GM23338 (cell line): ENCODE measurements at regions not wholly inside any gene's neighbourhood (a gene's known extent, or its start where the extent isn't known, plus 50 kb on each side); places are given as distances from the start of the nearest gene placed in this dataset.
A peak's percentile ranks its signal among the peaks of the same experiment; 100 is the strongest.

ENCODE experiments used
- ATAC-seq: fragments of 200-7000 bp; cut with Tn5 transposase; 3 replicates; pipeline ENCODE4 v1.9.1; 2020
- DNase-seq: peaks from one replicate; pipeline ENCODE4 v3.0.0-alpha.2; 2015; ENCODE audit warnings: low spot score
- H2AFZ ChIP-seq: fragments of 200-600 bp; sonication (generic); 2 replicates; pipeline ENCODE4 v1.8.0; 2016; ENCODE audit warnings: antibody characterized with exemption, mild to moderate bottlenecking, moderate library complexity
- H3F3A ChIP-seq: fragments of 200-600 bp; sonication (generic); replicated peaks from 2 replicates; pipeline ENCODE4 v1.8.0; 2017; ENCODE audit warnings: antibody characterized with exemption, mixed run types, low read depth
- H3K27ac ChIP-seq: fragments of 200-600 bp; sonication (generic); 2 replicates; pipeline ENCODE4 v1.6.1; 2016; ENCODE audit warnings: low read depth
- H3K27me3 ChIP-seq: fragments of 200-600 bp; sonication (generic); 2 replicates; pipeline ENCODE4 v1.8.0; 2016; ENCODE audit warnings: mild to moderate bottlenecking, mixed run types, moderate library complexity; ENCODE audit not compliant: insufficient read depth
- H3K36me3 ChIP-seq: fragments of 200-600 bp; sonication (generic); 2 replicates; pipeline ENCODE4 v1.8.0; 2016; ENCODE audit warnings: mild to moderate bottlenecking; ENCODE audit not compliant: insufficient read depth
- H3K4me1 ChIP-seq: fragments of 200-600 bp; sonication (generic); 2 replicates; pipeline ENCODE4 v1.8.0; 2016; ENCODE audit warnings: mild to moderate bottlenecking, moderate library complexity; ENCODE audit not compliant: insufficient read depth
- H3K4me2 ChIP-seq: fragments of 200-600 bp; sonication (generic); 2 replicates; pipeline ENCODE4 v1.7.1; 2017; ENCODE audit warnings: mixed run types
- H3K4me3 ChIP-seq: fragments of 200-600 bp; sonication (generic); 2 replicates; pipeline ENCODE4 v1.6.1; 2016; ENCODE audit warnings: mixed run types
- H3K79me2 ChIP-seq: fragments of 200-600 bp; sonication (generic); replicated peaks from 2 replicates; pipeline ENCODE4 v1.8.0; 2017; ENCODE audit warnings: mild to moderate bottlenecking; ENCODE audit not compliant: insufficient read depth
- H3K9me2 ChIP-seq: fragments of 200-600 bp; sonication (generic); 2 replicates; pipeline ENCODE4 v1.8.0; 2017; ENCODE audit not compliant: insufficient read depth
- H4K20me1 ChIP-seq: fragments of 200-600 bp; sonication (generic); replicated peaks from 2 replicates; pipeline ENCODE4 v1.8.0; 2017; ENCODE audit warnings: mild to moderate bottlenecking; ENCODE audit not compliant: insufficient read depth
- H3K27ac Mint-ChIP-seq: 2 replicates; pipeline ENCODE4 v1.8.0; 2020; ENCODE audit warnings: inconsistent platforms, mild to moderate bottlenecking, moderate library complexity, mixed read lengths
- H3K27me3 Mint-ChIP-seq: 3 replicates; pipeline ENCODE4 v1.8.0; 2022; ENCODE audit warnings: low read depth, mild to moderate bottlenecking, moderate library complexity, mixed read lengths, inconsistent platforms; ENCODE audit not compliant: insufficient read depth, poor library complexity
- H3K36me3 Mint-ChIP-seq: 3 replicates; pipeline ENCODE4 v1.8.0; 2021; ENCODE audit warnings: low read depth, mild to moderate bottlenecking, inconsistent platforms, moderate library complexity, mixed read lengths
- H3K4me1 Mint-ChIP-seq: 3 replicates; pipeline ENCODE4 v1.8.0; 2020; ENCODE audit warnings: mild to moderate bottlenecking, inconsistent platforms, mixed read lengths
- H3K4me3 Mint-ChIP-seq: 3 replicates; pipeline ENCODE4 v1.8.0; 2021; ENCODE audit warnings: moderate library complexity, mild to moderate bottlenecking, inconsistent platforms, mixed read lengths
- H3K9me3 Mint-ChIP-seq: 3 replicates; pipeline ENCODE4 v1.8.0; 2020; ENCODE audit warnings: moderate library complexity, mild to moderate bottlenecking, inconsistent platforms, mixed read lengths
- CTCF ChIP-seq, 2 experiments: fragments of 200-600 bp in 1 of 2; sonication (generic) in 1 of 2; conservative IDR thresholded peaks; 2 replicates each; pipeline versions ENCODE4 v1.5.1 to v1.6.1; 2016 to 2017; ENCODE audit warnings: antibody characterized with exemption in 2 of 2, low read depth in 2 of 2, mild to moderate bottlenecking in 2 of 2, moderate library complexity in 1 of 2
- ETS1 ChIP-seq: IDR thresholded peaks from 2 replicates; pipeline ENCODE4 v1.6.1; 2016; ENCODE audit warnings: antibody characterized with exemption
- EZH2 ChIP-seq: fragments of 200-600 bp; sonication (generic); IDR thresholded peaks from one replicate; pipeline ENCODE4 v1.8.0; 2017; ENCODE audit warnings: antibody characterized with exemption, mild to moderate bottlenecking, low read depth; ENCODE audit not compliant: unreplicated experiment
- JUNB ChIP-seq: IDR thresholded peaks from one replicate; pipeline ENCODE4 v1.6.1; 2016; ENCODE audit warnings: antibody characterized with exemption; ENCODE audit not compliant: unreplicated experiment
- NANOG ChIP-seq: IDR thresholded peaks from 2 replicates; pipeline ENCODE4 v1.6.1; 2016; ENCODE audit warnings: antibody characterized with exemption, borderline replicate concordance
- POLR2AphosphoS5 ChIP-seq: IDR thresholded peaks from 2 replicates; pipeline ENCODE4 v1.6.1; 2016; ENCODE audit warnings: antibody characterized with exemption, low read depth
- ZNF331 ChIP-seq: fragments of 250-450 bp; sonication (Bioruptor Pico); IDR thresholded peaks from 2 replicates; pipeline ENCODE4 v1.5.0; 2020; ENCODE audit warnings: low read depth, mild to moderate bottlenecking, moderate library complexity

DNA sequence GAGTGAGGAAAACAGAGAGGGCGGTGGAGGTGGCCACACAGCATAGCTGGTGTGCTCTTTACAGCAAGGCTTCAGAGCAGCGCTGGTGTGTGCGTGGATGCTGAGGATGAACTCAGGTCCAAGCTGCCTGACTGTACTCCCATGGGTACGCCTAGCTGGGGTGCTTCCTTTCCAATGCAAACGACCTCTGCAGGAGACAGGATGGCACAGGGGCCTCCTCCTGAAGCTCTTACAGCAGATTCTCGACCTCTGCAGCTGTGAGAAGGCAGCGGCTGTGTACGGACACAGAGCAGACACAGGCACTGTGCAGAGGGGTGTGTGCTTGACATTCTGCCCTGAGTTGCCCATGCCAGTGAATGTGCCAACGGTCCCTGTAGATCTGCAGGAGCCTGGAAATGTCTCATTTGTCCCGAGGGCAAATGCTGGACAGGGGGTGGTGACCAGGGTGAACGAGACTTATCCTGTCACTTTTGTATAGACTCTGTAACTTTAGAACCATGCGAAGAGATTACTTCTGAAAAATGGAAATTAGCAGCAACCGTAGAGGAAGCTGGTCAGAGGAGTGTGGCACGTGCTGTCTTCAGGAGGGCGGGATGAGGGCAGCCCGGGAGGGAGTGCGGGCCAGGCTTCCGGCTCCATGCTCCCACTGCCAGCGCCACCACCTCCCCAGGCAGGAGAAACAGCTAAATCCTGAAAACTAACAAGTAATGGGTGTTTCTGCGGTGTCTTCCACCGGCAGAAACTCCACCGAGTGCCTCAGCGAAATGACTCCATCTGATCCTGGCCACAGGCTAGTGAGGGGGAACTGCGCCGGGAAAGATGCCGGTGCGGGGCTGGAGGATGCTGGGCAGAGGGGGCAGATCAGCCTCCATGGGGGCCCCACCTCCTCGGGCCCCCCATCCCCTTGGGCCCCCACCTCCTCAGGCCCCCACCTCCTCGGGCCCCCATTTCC, 120.9 kb upstream of the RPS6KA2 start:
- H3K4me1 ChIP-seq, result peaks cover 18% of the 10 kb centered on the region; the same call in 1 of the 2 replicates
- H3K9me2 ChIP-seq, result no peaks in the 10 kb centered on the region
- Mint-ChIP-seq H3K4me1 (peaks cover 37% of the 10 kb centered on the region), H3K27me3 (peaks cover 25% of the 10 kb centered on the region), H3K36me3 (no peaks in the 10 kb centered on the region), H3K4me3 (peak overlapping the region; percentile 28; the same call in 1 of the 3 replicates), H3K27ac (no peak overlapping the region), H3K9me3 (no peaks in the 10 kb centered on the region)
- peak overlapping the region; percentile 51; the same call in 1 of the 2 replicates for H3K4me2 ChIP-seq
- TF ChIP-seq JUNB (no peak), NANOG (no peak), CTCF (conservative IDR thresholded peaks at IDR 0.05; ENCODE audit: low read depth in 2 of 2) (no peak), POLR2AphosphoS5 (no peak), EZH2 (no peak)
- ATAC-seq (peak; percentile 12), DNase-seq (peak; percentile 41)
- no peak overlapping the region for H2AFZ ChIP-seq
- no peak overlapping the region for H3K4me3 ChIP-seq
- no peaks in the 10 kb centered on the region for H3K79me2 ChIP-seq
- no peaks in the 10 kb centered on the region for H3K27me3 ChIP-seq
- no peaks in the 10 kb centered on the region for H3K36me3 ChIP-seq
- no peaks in the 10 kb centered on the region for H4K20me1 ChIP-seq
- H3K27ac ChIP-seq, result no peak overlapping the region
- 0 out of 2 replicates have a peak, but pooled peaks cover 3% of the 10 kb centered on the region for H3F3A ChIP-seq

DNA sequence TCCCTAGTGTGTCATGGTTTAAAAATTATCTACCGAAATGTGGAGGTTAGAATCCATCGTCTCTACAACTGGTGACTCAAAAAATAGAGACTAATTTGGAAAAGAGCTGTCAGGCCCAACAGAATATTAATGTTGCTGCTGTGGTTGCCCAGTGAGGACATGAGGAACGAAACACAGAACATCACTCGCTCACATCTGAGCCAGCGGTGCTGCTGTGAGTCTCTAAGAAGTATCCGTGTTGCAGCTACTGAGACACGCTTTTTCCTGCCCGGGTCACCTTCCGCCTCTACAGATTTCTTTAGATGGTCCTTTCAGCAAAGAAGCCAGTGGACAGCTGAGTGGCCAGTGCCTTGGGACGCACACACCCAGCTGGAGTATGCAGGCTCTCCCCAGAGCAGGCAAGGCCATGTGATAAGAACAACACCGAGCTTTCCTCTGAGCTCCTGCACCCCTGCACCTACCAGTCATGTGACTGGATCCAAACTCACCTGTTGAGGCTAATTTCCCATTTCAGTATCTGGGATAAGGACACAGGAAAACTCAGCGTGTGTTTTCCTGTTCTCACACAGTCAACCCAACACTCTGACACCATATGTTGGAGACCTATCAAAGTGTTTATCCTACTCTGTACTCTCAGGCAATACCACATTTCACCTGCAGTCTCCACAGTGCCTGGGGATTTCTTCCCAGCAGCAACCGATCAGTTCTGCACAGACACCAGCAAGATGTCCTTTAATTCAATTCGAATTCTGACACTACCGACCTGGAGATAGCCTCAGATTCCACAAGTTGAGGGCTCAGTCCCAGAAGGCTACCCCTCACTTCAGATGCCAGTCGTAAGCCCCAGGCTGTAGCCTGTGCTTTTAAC, 119.0 kb upstream of the RPS6KA2 start:
- ATAC-seq (peak; percentile 8; the same call in 2 of the 3 replicates), DNase-seq (no peak)
- H2AFZ ChIP-seq, result no peak overlapping the region
- Mint-ChIP-seq H3K27ac (no peak overlapping the region), H3K9me3 (no peaks in the 10 kb centered on the region), H3K4me3 (no peak overlapping the region), H3K27me3 (peaks cover 18% of the 10 kb centered on the region), H3K36me3 (no peaks in the 10 kb centered on the region), H3K4me1 (peaks cover 34% of the 10 kb centered on the region)
- no peaks in the 10 kb centered on the region for H3K27me3 ChIP-seq
- H3K9me2 ChIP-seq, result no peaks in the 10 kb centered on the region
- H3K4me2 ChIP-seq, result no peak overlapping the region
- H3K36me3 ChIP-seq, result no peaks in the 10 kb centered on the region
- H3K4me1 ChIP-seq, result peaks cover 15% of the 10 kb centered on the region; the same call in 1 of the 2 replicates
- no peaks in the 10 kb centered on the region for H4K20me1 ChIP-seq
- no peaks in the 10 kb centered on the region for H3K79me2 ChIP-seq
- H3K27ac ChIP-seq, result no peak overlapping the region
- no peak overlapping the region for H3K4me3 ChIP-seq
- H3F3A ChIP-seq, result 0 out of 2 replicates have a peak, but pooled peaks cover 3% of the 10 kb centered on the region
- TF ChIP-seq ZNF331 (CRISPR knock-in tag), result no peak
- TF ChIP-seq ETS1, result no peak
- no peak for TF ChIP-seq CTCF (conservative IDR thresholded peaks at IDR 0.05; ENCODE audit: low read depth in 2 of 2)
- TF ChIP-seq POLR2AphosphoS5, result no peak
